IMR-90 (cell line): ENCODE measurements at regions not wholly inside any gene's neighbourhood (a gene's known extent, or its start where the extent isn't known, plus 50 kb on each side); places are given as distances from the start of the nearest gene placed in this dataset.

Experiments used
- ATAC-seq: fragments of 200-7000 bp; cut with Tn5 transposase; 2 replicates; pipeline ENCODE4 v1.9.1; 2020; ENCODE audit warnings: low read depth, mild to moderate bottlenecking, moderate library complexity
- BruUV-seq: library from RNA; stranded (reverse); fragments of 400-500 nt; replicated peaks from 2 replicates; lab custom pipeline; 2021; lab: Mats Ljungman, UMichigan
- CTCF ChIA-PET: fragments of 300-600 bp; formaldehyde crosslinking; extraction: SDS; loops from one replicate; lab custom pipeline; 2021; ENCODE audit warnings: antibody characterized with exemption; lab: Yijun Ruan, JAX
- POLR2A ChIA-PET: fragments of 300-600 bp; sonication (Branson Sonifier 250); formaldehyde crosslinking; loops from one replicate; lab custom pipeline; 2022; ENCODE audit warnings: antibody characterized with exemption; ENCODE audit not compliant: unreplicated experiment; lab: Charles Lee
- DNase-seq: peaks from one replicate; pipeline ENCODE4 v3.0.0; 2013
- H2AFZ ChIP-seq: replicated peaks from 2 replicates; pipeline ENCODE3; 2013; ENCODE audit warnings: low read length, mild to moderate bottlenecking; ENCODE audit not compliant: poor library complexity
- H2AK5ac ChIP-seq: 2 replicates; pipeline ENCODE4 v1.6.1; 2013; ENCODE audit warnings: low read depth, low read length, inconsistent platforms
- H2AK9ac ChIP-seq: replicated peaks from 2 replicates; pipeline ENCODE3; 2013; ENCODE audit warnings: mild to moderate bottlenecking, low read depth, low read length, moderate library complexity; ENCODE audit not compliant: poor library complexity
- H2BK120ac ChIP-seq: 2 replicates; pipeline ENCODE4 v1.6.1; 2013; ENCODE audit warnings: low read depth, low read length, inconsistent platforms
- H2BK15ac ChIP-seq: 3 replicates; pipeline ENCODE4 v1.6.1; 2013; ENCODE audit warnings: low read depth, low read length, inconsistent platforms
- H2BK20ac ChIP-seq: 2 replicates; pipeline ENCODE4 v1.6.1; 2013; ENCODE audit warnings: low read depth, mild to moderate bottlenecking, inconsistent platforms, low read length, moderate library complexity
- H2BK5ac ChIP-seq: 2 replicates; pipeline ENCODE4 v1.6.1; 2013; ENCODE audit warnings: mild to moderate bottlenecking, low read depth, low read length, inconsistent platforms; ENCODE audit not compliant: poor library complexity, severe bottlenecking
- H3K14ac ChIP-seq: replicated peaks from 2 replicates; pipeline ENCODE4 v1.6.1; 2013; ENCODE audit warnings: low read depth, low read length, inconsistent platforms
- H3K18ac ChIP-seq: 2 replicates; pipeline ENCODE4 v1.6.1; 2013; ENCODE audit warnings: low read depth, low read length, control low read depth
- H3K23ac ChIP-seq: 2 replicates; pipeline ENCODE4 v1.6.1; 2013; ENCODE audit warnings: low read depth, low read length, inconsistent platforms
- H3K27ac ChIP-seq: 2 replicates; pipeline ENCODE4 v1.5.1; 2013; ENCODE audit warnings: mild to moderate bottlenecking, control low read depth, low read length; ENCODE audit not compliant: insufficient read depth
- H3K27me3 ChIP-seq: 2 replicates; pipeline ENCODE4 v1.6.1; 2013; ENCODE audit warnings: low read length; ENCODE audit not compliant: control insufficient read depth, insufficient read depth
- H3K36me3 ChIP-seq: 2 replicates; pipeline ENCODE4 v1.6.1; 2013; ENCODE audit warnings: low read length, mixed read lengths; ENCODE audit not compliant: control insufficient read depth, insufficient read depth
- H3K4ac ChIP-seq: 2 replicates; pipeline ENCODE4 v1.6.1; 2013; ENCODE audit warnings: low read depth, low read length, inconsistent platforms
- H3K4me1 ChIP-seq: 2 replicates; pipeline ENCODE4 v1.6.1; 2013; ENCODE audit warnings: low read length, mixed read lengths; ENCODE audit not compliant: control insufficient read depth, insufficient read depth
- H3K4me2 ChIP-seq: 2 replicates; pipeline ENCODE4 v1.6.1; 2013; ENCODE audit warnings: low read depth, mild to moderate bottlenecking, control low read depth, low read length, moderate library complexity
- H3K4me3 ChIP-seq: 2 replicates; pipeline ENCODE4 v1.5.1; 2013; ENCODE audit warnings: low read depth, mild to moderate bottlenecking, control low read depth, low read length, moderate library complexity; ENCODE audit not compliant: insufficient read depth
- H3K56ac ChIP-seq: 2 replicates; pipeline ENCODE4 v1.6.1; 2013; ENCODE audit warnings: low read length, inconsistent platforms; ENCODE audit not compliant: insufficient read depth; ENCODE audit errors: extremely low read depth
- H3K79me1 ChIP-seq, 2 experiments: 2 replicates each; pipeline ENCODE4 v1.6.1; 2013; ENCODE audit warnings: low read length in 2 of 2, inconsistent platforms in 1 of 2, low read depth in 1 of 2
- H3K9ac ChIP-seq: 2 replicates; pipeline ENCODE4 v1.6.1; 2013; ENCODE audit warnings: low read depth, low read length, control low read depth
- H3K9me1 ChIP-seq: 2 replicates; pipeline ENCODE4 v1.6.1; 2013; ENCODE audit warnings: low read length, inconsistent platforms; ENCODE audit not compliant: insufficient read depth
- H3K9me3 ChIP-seq: 2 replicates; pipeline ENCODE4 v1.6.1; 2013; ENCODE audit warnings: low read length; ENCODE audit not compliant: control insufficient read depth, insufficient read depth
- H4K20me1 ChIP-seq: 2 replicates; pipeline ENCODE4 v1.6.1; 2013; ENCODE audit warnings: low read length, inconsistent platforms; ENCODE audit not compliant: insufficient read depth
- H4K5ac ChIP-seq: 2 replicates; pipeline ENCODE4 v1.6.1; 2013; ENCODE audit warnings: mild to moderate bottlenecking, low read depth, low read length, control low read depth
- H4K8ac ChIP-seq, 2 experiments: 2 replicates each; pipeline ENCODE4 v1.6.1; 2013; ENCODE audit warnings: low read depth in 2 of 2, low read length in 2 of 2, control low read depth in 1 of 2, inconsistent platforms in 1 of 2
- H4K91ac ChIP-seq: 2 replicates; pipeline ENCODE4 v1.6.1; 2013; ENCODE audit warnings: low read depth, low read length, inconsistent platforms; ENCODE audit not compliant: insufficient read depth
- BHLHE40 ChIP-seq: fragments of 150-350 bp; IDR thresholded peaks from 2 replicates; pipeline ENCODE4 v1.6.1; 2016; ENCODE audit warnings: mild to moderate bottlenecking, low read depth, low read length
- MAZ ChIP-seq: IDR thresholded peaks from 2 replicates; pipeline ENCODE4 v1.6.1; 2012; ENCODE audit warnings: low read depth, mild to moderate bottlenecking, low read length, improper control_type of control experiment, moderate library complexity, borderline replicate concordance
- RFX5 ChIP-seq: IDR thresholded peaks from 2 replicates; pipeline ENCODE4 v1.8.0; 2012; ENCODE audit warnings: low read depth, mild to moderate bottlenecking, low read length, moderate library complexity
- WGBS, 2 experiments: methylation state at CpG; one replicate each; pipeline versions ENCODE4 v1.1.5 to v1.1.7; 2013; ENCODE audit warnings: missing lambda C conversion rate in 2 of 2; ENCODE audit not compliant: insufficient read length in 1 of 2; ENCODE audit errors: extremely low coverage in 2 of 2; 5-methylcytosine and 5-hydroxymethylcytosine counted together
- dilution Hi-C: fragments of 300-500 bp; cut with HindIII; formaldehyde crosslinking; loops from one replicate; pipeline ENCODE4 v1.14.3; 2018; ENCODE audit warnings: low sequenced_read_pairs; ENCODE audit not compliant: unreplicated experiment
- in situ Hi-C: fragments of 300-500 bp; cut with MboI; formaldehyde crosslinking; loops from 3 replicates; pipeline ENCODE4 v1.14.3; 2019; ENCODE audit warnings: low sequenced_read_pairs, inconsistent platforms, mixed read lengths
- intact Hi-C: fragments of 100-400 bp; cut with micrococcal nuclease; formaldehyde crosslinking; loops from 2 replicates; pipeline ENCODE4 v1.10.0; 2022
- TF ChIP-seq, protein P1 (sequence below): fragments of 150-350 bp; IDR thresholded peaks from 2 replicates; pipeline ENCODE4 v1.6.1; 2016; ENCODE audit warnings: low read depth, mild to moderate bottlenecking, low read length, moderate library complexity, borderline replicate concordance

DNA sequence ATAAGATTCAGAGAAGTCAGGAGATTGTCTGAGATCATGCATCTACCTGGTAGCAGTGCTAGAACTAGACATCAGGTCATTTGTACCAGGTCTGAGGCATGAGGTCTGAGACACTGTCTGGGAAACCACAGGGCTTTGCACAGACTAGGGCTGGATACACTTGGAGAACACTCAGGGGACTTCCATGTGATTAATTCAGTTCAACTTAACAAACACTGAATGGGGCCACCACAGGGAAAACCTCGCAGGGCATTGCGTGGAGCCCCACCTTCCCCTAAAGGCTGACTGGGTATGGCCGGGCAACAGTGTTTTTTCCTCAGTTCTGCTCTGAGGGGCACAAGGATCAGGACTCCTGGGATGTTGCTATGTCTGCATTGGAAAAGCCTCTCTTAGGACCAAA lies 86.5 kb upstream of the WARS2 start:
- intact Hi-C loops (no loop called here), dilution Hi-C loops (no loop called here), in situ Hi-C loops (no loop called here)
- Histone ChIP-seq H3K4ac (no peak overlapping the region), H3K56ac (no peak overlapping the region), H3K9me1 (no peaks in the 10 kb centered on the region), H4K8ac (no peak overlapping the region), H3K23ac (no peak overlapping the region), H2BK5ac (no peak overlapping the region), H2AK9ac (no peak overlapping the region), H3K27ac (no peak overlapping the region), H4K5ac (no peak overlapping the region), H2BK20ac (no peak overlapping the region), H3K4me2 (no peak overlapping the region), H2BK15ac (no peak overlapping the region), H4K20me1 (no peaks in the 10 kb centered on the region), H3K4me1 (no peaks in the 10 kb centered on the region; the same call in 1 of the 2 replicates), H3K4me3 (no peak overlapping the region), H2AK5ac (no peak overlapping the region), H2BK120ac (no peak overlapping the region), H3K14ac (no peak overlapping the region), H3K27me3 (no peaks in the 10 kb centered on the region), H3K9me3 (no peaks in the 10 kb centered on the region), H4K91ac (no peak overlapping the region), H3K36me3 (no peaks in the 10 kb centered on the region), H2AFZ (no peak overlapping the region), H3K18ac (no peak overlapping the region), H3K79me1 (no peaks in the 10 kb centered on the region), H3K9ac (no peak overlapping the region)
- no peak for DNase-seq
- no peak for ATAC-seq
- POLR2A ChIA-PET, result no interaction called here
- CTCF ChIA-PET, result no interaction called here
- TF ChIP-seq RFX5, result no peak
- no peak for TF ChIP-seq BHLHE40
- TF ChIP-seq, protein P1, sequence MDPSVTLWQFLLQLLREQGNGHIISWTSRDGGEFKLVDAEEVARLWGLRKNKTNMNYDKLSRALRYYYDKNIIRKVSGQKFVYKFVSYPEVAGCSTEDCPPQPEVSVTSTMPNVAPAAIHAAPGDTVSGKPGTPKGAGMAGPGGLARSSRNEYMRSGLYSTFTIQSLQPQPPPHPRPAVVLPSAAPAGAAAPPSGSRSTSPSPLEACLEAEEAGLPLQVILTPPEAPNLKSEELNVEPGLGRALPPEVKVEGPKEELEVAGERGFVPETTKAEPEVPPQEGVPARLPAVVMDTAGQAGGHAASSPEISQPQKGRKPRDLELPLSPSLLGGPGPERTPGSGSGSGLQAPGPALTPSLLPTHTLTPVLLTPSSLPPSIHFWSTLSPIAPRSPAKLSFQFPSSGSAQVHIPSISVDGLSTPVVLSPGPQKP, result no peak
- TF ChIP-seq MAZ, result no peak
- no CpG with 5 or more reads among the region's 3 CpGs for WGBS, 2 experiments
- BruUV-seq, result no TSS peak
